ENCODE measurements at regions not wholly inside any gene's neighbourhood (a gene's known extent, or its start where the extent isn't known, plus 50 kb on each side); places are given as distances from the start of the nearest gene placed in this dataset.

- in situ Hi-C loops (cut with HindIII; ENCODE audit: extremely low pct_ligation_motif_present, low pct_unique_long_range_greater_than_20kb) = no loop called here
- Histone ChIP-seq H3K4me3 (replicated peaks in 1 of 3; ENCODE audit: insufficient read depth in 1 of 3, low read depth in 2 of 3, low read length in 3 of 3) (no peak overlapping the region), H3K36me3 (replicated peaks in 1 of 2; ENCODE audit: control insufficient read depth in 1 of 2, insufficient read depth in 2 of 2, low read length in 2 of 2) (no peaks in the 10 kb centered on the region), H3K27me3 (ENCODE audit: control insufficient read depth in 1 of 2, insufficient read depth in 2 of 2, low read length in 2 of 2) (no peaks in the 10 kb centered on the region), H3K4me2 (ENCODE audit: low read depth, low read length) (no peak overlapping the region), H3K9ac (ENCODE audit: insufficient read depth, low read depth, low read length) (no peak overlapping the region), H3K9me3 (ENCODE audit: low read length) (no peaks in the 10 kb centered on the region), H2AFZ (ENCODE audit: low read length) (no peak overlapping the region), H3K27ac (ENCODE audit: extremely low read length, insufficient read depth, low read length) (no peak overlapping the region), H3K79me2 (ENCODE audit: insufficient read depth, low read length) (no peaks in the 10 kb centered on the region), H3K4me1 (ENCODE audit: insufficient read depth, low read length) (no peaks in the 10 kb centered on the region), H4K20me1 (ENCODE audit: insufficient read depth, low read length) (no peaks in the 10 kb centered on the region)
- ChIA-PET CTCF (ENCODE audit: low intra/inter-chr PET ratio, low total read pairs) (no interaction called here), POLR2A (no interaction called here)
- intact Hi-C loops (cut with micrococcal nuclease; ENCODE audit: unreplicated experiment) = no loop called here
- FAIRE-seq (no peak), DNase-seq (ENCODE audit: low spot score) (no peak), ATAC-seq (no peak)
- BruUV-seq (replicated peaks) = no TSS peak
- TF ChIP-seq SKI (IDR thresholded peaks at IDR 0.05; ENCODE audit: partially characterized antibody) (no peak), ZNF260 (CRISPR knock-in tag; IDR thresholded peaks at IDR 0.05; ENCODE audit: borderline replicate concordance, low read depth) (no peak), IRF9 (CRISPR knock-in tag; IDR thresholded peaks at IDR 0.05; ENCODE audit: borderline replicate concordance) (no peak), ZNF772 (CRISPR knock-in tag; IDR thresholded peaks at IDR 0.05) (no peak), MEF2D (CRISPR knock-in tag; IDR thresholded peaks at IDR 0.05) (no peak), ZIK1 (CRISPR knock-in tag; IDR thresholded peaks at IDR 0.05; ENCODE audit: borderline replicate concordance, low read depth) (no peak), CBX5 (CRISPR knock-in tag; IDR thresholded peaks at IDR 0.05; ENCODE audit: borderline replicate concordance) (no peak), ZFP1 (CRISPR knock-in tag; IDR thresholded peaks at IDR 0.05) (no peak), CEBPG (CRISPR knock-in tag; IDR thresholded peaks at IDR 0.05) (no peak), ATRX (CRISPR knock-in tag; IDR thresholded peaks at IDR 0.05; ENCODE audit: borderline replicate concordance) (no peak), RERE (CRISPR knock-in tag; IDR thresholded peaks at IDR 0.05; ENCODE audit: low read depth) (no peak), HMG20A (CRISPR knock-in tag; IDR thresholded peaks at IDR 0.05; ENCODE audit: borderline replicate concordance) (no peak), KDM1A (CRISPR knock-in tag; IDR thresholded peaks at IDR 0.05) (no peak), KDM5A (IDR thresholded peaks at IDR 0.05; ENCODE audit: borderline replicate concordance, low read length) (no peak), MBD4 (IDR thresholded peaks at IDR 0.05; ENCODE audit: borderline replicate concordance, low read length) (no peak), TFAP4 (IDR thresholded peaks at IDR 0.05; ENCODE audit: borderline replicate concordance, low read depth) (no peak), ZNF230 (CRISPR knock-in tag; IDR thresholded peaks at IDR 0.05) (no peak), KDM2A (CRISPR knock-in tag; IDR thresholded peaks at IDR 0.05; ENCODE audit: borderline replicate concordance, low read depth) (no peak), ZNF607 (CRISPR knock-in tag; IDR thresholded peaks at IDR 0.05; ENCODE audit: borderline replicate concordance) (no peak), CBX1 (IDR thresholded peaks at IDR 0.05; ENCODE audit: low read depth) (no peak)
- 28% methylated on average over 7 of the region's 7 CpGs for WGBS (ENCODE audit: low lambda C conversion rate)
Measured at GRCh38 chrX:8927701-8928100, 106.2 kb downstream of the FAM9B start.
